WTC11 (cell line): ENCODE measurements at regions not wholly inside any gene's neighbourhood (a gene's known extent, or its start where the extent isn't known, plus 50 kb on each side); places are given as distances from the start of the nearest gene placed in this dataset.

ENCODE experiments used
- ATAC-seq: fragments of 200-7000 bp; cut with Tn5 transposase; 2 replicates; pipeline ENCODE4 v1.10.0; 2021; ENCODE audit warnings: mild to moderate bottlenecking, moderate library complexity
- CTCF ChIA-PET: fragments of 300-600 bp; sonication (Branson Sonifier 250); formaldehyde crosslinking; loops from one replicate; lab custom pipeline; 2021; ENCODE audit warnings: antibody characterized with exemption; lab: Charles Lee
- POLR2A ChIA-PET: fragments of 350-600 bp; sonication (Branson Sonifier 250); formaldehyde crosslinking; loops from one replicate; lab custom pipeline; 2021; ENCODE audit warnings: antibody characterized with exemption; lab: Charles Lee
- DNase-seq: peaks from one replicate; pipeline ENCODE4 v3.0.0; 2021; ENCODE audit warnings: low spot score
- H3K27ac Mint-ChIP-seq: 2 replicates; pipeline ENCODE4 v1.8.0; 2021; ENCODE audit warnings: mixed read lengths
- H3K27me3 Mint-ChIP-seq: 2 replicates; pipeline ENCODE4 v1.8.0; 2021; ENCODE audit warnings: low read depth, mild to moderate bottlenecking, moderate library complexity, mixed read lengths
- H3K36me3 Mint-ChIP-seq: 2 replicates; pipeline ENCODE4 v1.8.0; 2021; ENCODE audit warnings: mixed read lengths
- H3K4me1 Mint-ChIP-seq: 2 replicates; pipeline ENCODE4 v1.8.0; 2022; ENCODE audit warnings: mixed read lengths
- H3K4me3 Mint-ChIP-seq: 2 replicates; pipeline ENCODE4 v1.8.0; 2021; ENCODE audit warnings: mild to moderate bottlenecking, moderate library complexity, mixed read lengths
- H3K9me3 Mint-ChIP-seq: 2 replicates; pipeline ENCODE4 v1.8.0; 2021; ENCODE audit warnings: mixed read lengths
- ATF3 ChIP-seq: sonication (generic); formaldehyde crosslinking; conservative IDR thresholded peaks from 2 replicates; pipeline ENCODE4 v1.8.1; 2022; ENCODE audit warnings: mild to moderate bottlenecking, missing genetic modification reagents
- CREB1 ChIP-seq: sonication (generic); formaldehyde crosslinking; IDR thresholded peaks from 2 replicates; pipeline ENCODE4 v1.8.0; 2023; ENCODE audit warnings: mild to moderate bottlenecking, missing genetic modification reagents
- EMX1 ChIP-seq: fragments of 250-450 bp; sonication (Bioruptor Pico); IDR thresholded peaks from 2 replicates; pipeline ENCODE4 v1.8.0; 2021; ENCODE audit warnings: mild to moderate bottlenecking
- ESRRA ChIP-seq: sonication (generic); formaldehyde crosslinking; IDR thresholded peaks from 2 replicates; pipeline ENCODE4 v1.8.1; 2022; ENCODE audit warnings: mild to moderate bottlenecking, missing genetic modification reagents, borderline replicate concordance
- FOXJ3 ChIP-seq: sonication (generic); formaldehyde crosslinking; IDR thresholded peaks from 2 replicates; pipeline ENCODE4 v1.9.0; 2021; ENCODE audit warnings: missing genetic modification reagents, mild to moderate bottlenecking, borderline replicate concordance
- FOXP1 ChIP-seq: sonication (generic); formaldehyde crosslinking; IDR thresholded peaks from 2 replicates; pipeline ENCODE4 v1.8.0; 2022; ENCODE audit warnings: missing genetic modification reagents, mild to moderate bottlenecking, moderate library complexity, borderline replicate concordance
- GABPB1 ChIP-seq: sonication (generic); formaldehyde crosslinking; IDR thresholded peaks from 2 replicates; pipeline ENCODE4 v1.8.1; 2023; ENCODE audit warnings: mild to moderate bottlenecking, missing genetic modification reagents
- IRF1 ChIP-seq: sonication (generic); formaldehyde crosslinking; IDR thresholded peaks from 2 replicates; pipeline ENCODE4 v1.8.0; 2023; ENCODE audit warnings: missing genetic modification reagents
- IRF2 ChIP-seq: sonication (generic); formaldehyde crosslinking; IDR thresholded peaks from 2 replicates; pipeline ENCODE4 v1.8.0; 2022; ENCODE audit warnings: low read depth, missing genetic modification reagents, borderline replicate concordance
- NFE2L1 ChIP-seq: sonication (generic); formaldehyde crosslinking; IDR thresholded peaks from 2 replicates; pipeline ENCODE4 v1.8.1; 2023; ENCODE audit warnings: missing genetic modification reagents
- PREB ChIP-seq: sonication (generic); formaldehyde crosslinking; IDR thresholded peaks from 2 replicates; pipeline ENCODE4 v1.8.1; 2022; ENCODE audit warnings: mild to moderate bottlenecking, missing genetic modification reagents, moderate library complexity, borderline replicate concordance
- RORB ChIP-seq: fragments of 250-450 bp; sonication (Bioruptor Pico); IDR thresholded peaks from 2 replicates; pipeline ENCODE4 v1.9.0; 2021; ENCODE audit warnings: mild to moderate bottlenecking
- TEAD1 ChIP-seq: sonication (generic); formaldehyde crosslinking; IDR thresholded peaks from 2 replicates; pipeline ENCODE4 v1.8.0; 2022; ENCODE audit warnings: mild to moderate bottlenecking, missing genetic modification reagents
- USF1 ChIP-seq: sonication (generic); formaldehyde crosslinking; IDR thresholded peaks from 2 replicates; pipeline ENCODE4 v1.8.0; 2022; ENCODE audit warnings: mild to moderate bottlenecking, missing genetic modification reagents
- ZBTB21 ChIP-seq: sonication (generic); formaldehyde crosslinking; IDR thresholded peaks from 2 replicates; pipeline ENCODE4 v1.8.1; 2023; ENCODE audit warnings: mild to moderate bottlenecking, missing genetic modification reagents, borderline replicate concordance
- ZNF219 ChIP-seq: sonication (generic); formaldehyde crosslinking; IDR thresholded peaks from 2 replicates; pipeline ENCODE4 v1.8.0; 2023; ENCODE audit warnings: missing genetic modification reagents, mild to moderate bottlenecking, borderline replicate concordance
- ZNF263 ChIP-seq: sonication (generic); formaldehyde crosslinking; IDR thresholded peaks from 2 replicates; pipeline ENCODE4 v1.8.1; 2022; ENCODE audit warnings: low read depth, mild to moderate bottlenecking, moderate library complexity, missing genetic modification reagents
- ZNF671 ChIP-seq: fragments of 250-450 bp; sonication (Bioruptor Pico); IDR thresholded peaks from 2 replicates; pipeline ENCODE4 v1.8.0; 2021; ENCODE audit warnings: mild to moderate bottlenecking
- TF ChIP-seq, protein P1 (sequence below): sonication (generic); formaldehyde crosslinking; IDR thresholded peaks from 2 replicates; pipeline ENCODE4 v1.8.0; 2022; ENCODE audit warnings: mild to moderate bottlenecking, missing genetic modification reagents
- TF ChIP-seq, protein P2 (sequence below): fragments of 250-450 bp; sonication (Bioruptor Pico); IDR thresholded peaks from 2 replicates; pipeline ENCODE4 v1.8.0; 2021; ENCODE audit warnings: mild to moderate bottlenecking
- TF ChIP-seq, protein P3 (sequence below): fragments of 250-450 bp; sonication (Bioruptor Pico); IDR thresholded peaks from 2 replicates; pipeline ENCODE4 v1.9.0; 2021; ENCODE audit warnings: mild to moderate bottlenecking
- TF ChIP-seq, protein P4 (sequence below): sonication (generic); formaldehyde crosslinking; IDR thresholded peaks from 2 replicates; pipeline ENCODE4 v1.8.1; 2023; ENCODE audit warnings: mild to moderate bottlenecking, missing genetic modification reagents, borderline replicate concordance
- TF ChIP-seq, protein P5 (sequence below): fragments of 250-450 bp; sonication (Bioruptor Pico); IDR thresholded peaks from 2 replicates; pipeline ENCODE4 v1.9.0; 2021; ENCODE audit warnings: moderate library complexity, mild to moderate bottlenecking, inconsistent platforms, borderline replicate concordance
- TF ChIP-seq, protein P6 (sequence below): sonication (generic); formaldehyde crosslinking; conservative IDR thresholded peaks from 2 replicates; pipeline ENCODE4 v1.8.1; 2023; ENCODE audit warnings: mild to moderate bottlenecking, low read depth, missing genetic modification reagents, moderate library complexity

GRCh38 chr2:140173790-140174189 is 1393.6 kb upstream of the NXPH2 start:
- no peak overlapping the region for H3K4me3 Mint-ChIP-seq
- H3K36me3 Mint-ChIP-seq: no peaks in the 10 kb centered on the region
- no peaks in the 10 kb centered on the region for H3K4me1 Mint-ChIP-seq
- no peak for DNase-seq
- no peak for ATAC-seq
- CTCF ChIA-PET: no interaction called here
- peaks cover 9% of the 10 kb centered on the region for H3K9me3 Mint-ChIP-seq
- peaks cover 3% of the 10 kb centered on the region; the same call in 1 of the 2 replicates for H3K27me3 Mint-ChIP-seq
- no peak overlapping the region for H3K27ac Mint-ChIP-seq
- POLR2A ChIA-PET: no interaction called here
- TF ChIP-seq, protein P1, sequence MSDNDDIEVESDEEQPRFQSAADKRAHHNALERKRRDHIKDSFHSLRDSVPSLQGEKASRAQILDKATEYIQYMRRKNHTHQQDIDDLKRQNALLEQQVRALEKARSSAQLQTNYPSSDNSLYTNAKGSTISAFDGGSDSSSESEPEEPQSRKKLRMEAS: no peak
- TF ChIP-seq USF1 (CRISPR knock-in tag) (no peak), ZBTB21 (CRISPR knock-in tag) (no peak), EMX1 (CRISPR knock-in tag) (no peak), CREB1 (CRISPR knock-in tag) (no peak), ESRRA (CRISPR knock-in tag) (no peak), TEAD1 (CRISPR knock-in tag) (no peak), IRF1 (CRISPR knock-in tag) (no peak), ZNF263 (no peak), RORB (CRISPR knock-in tag) (no peak), FOXJ3 (CRISPR knock-in tag) (no peak), GABPB1 (no peak)
- TF ChIP-seq, protein P2, sequence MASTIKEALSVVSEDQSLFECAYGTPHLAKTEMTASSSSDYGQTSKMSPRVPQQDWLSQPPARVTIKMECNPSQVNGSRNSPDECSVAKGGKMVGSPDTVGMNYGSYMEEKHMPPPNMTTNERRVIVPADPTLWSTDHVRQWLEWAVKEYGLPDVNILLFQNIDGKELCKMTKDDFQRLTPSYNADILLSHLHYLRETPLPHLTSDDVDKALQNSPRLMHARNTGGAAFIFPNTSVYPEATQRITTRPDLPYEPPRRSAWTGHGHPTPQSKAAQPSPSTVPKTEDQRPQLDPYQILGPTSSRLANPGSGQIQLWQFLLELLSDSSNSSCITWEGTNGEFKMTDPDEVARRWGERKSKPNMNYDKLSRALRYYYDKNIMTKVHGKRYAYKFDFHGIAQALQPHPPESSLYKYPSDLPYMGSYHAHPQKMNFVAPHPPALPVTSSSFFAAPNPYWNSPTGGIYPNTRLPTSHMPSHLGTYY: no peak

- CTCF ChIA-PET: no interaction called here
- H3K27me3 Mint-ChIP-seq: peaks cover 19% of the 10 kb centered on the region
- TF ChIP-seq ZNF671 (CRISPR knock-in tag) (no peak), GABPB1 (no peak), FOXP1 (CRISPR knock-in tag) (no peak), PREB (CRISPR knock-in tag) (no peak), IRF2 (no peak), TEAD1 (CRISPR knock-in tag) (no peak), ESRRA (CRISPR knock-in tag) (no peak), ZNF263 (no peak), ZNF219 (CRISPR knock-in tag) (no peak), NFE2L1 (CRISPR knock-in tag) (no peak), ATF3 (CRISPR knock-in tag) (no peak)
- TF ChIP-seq, protein P3, sequence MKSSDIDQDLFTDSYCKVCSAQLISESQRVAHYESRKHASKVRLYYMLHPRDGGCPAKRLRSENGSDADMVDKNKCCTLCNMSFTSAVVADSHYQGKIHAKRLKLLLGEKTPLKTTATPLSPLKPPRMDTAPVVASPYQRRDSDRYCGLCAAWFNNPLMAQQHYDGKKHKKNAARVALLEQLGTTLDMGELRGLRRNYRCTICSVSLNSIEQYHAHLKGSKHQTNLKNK (CRISPR knock-in tag): no peak
- TF ChIP-seq, protein P4, sequence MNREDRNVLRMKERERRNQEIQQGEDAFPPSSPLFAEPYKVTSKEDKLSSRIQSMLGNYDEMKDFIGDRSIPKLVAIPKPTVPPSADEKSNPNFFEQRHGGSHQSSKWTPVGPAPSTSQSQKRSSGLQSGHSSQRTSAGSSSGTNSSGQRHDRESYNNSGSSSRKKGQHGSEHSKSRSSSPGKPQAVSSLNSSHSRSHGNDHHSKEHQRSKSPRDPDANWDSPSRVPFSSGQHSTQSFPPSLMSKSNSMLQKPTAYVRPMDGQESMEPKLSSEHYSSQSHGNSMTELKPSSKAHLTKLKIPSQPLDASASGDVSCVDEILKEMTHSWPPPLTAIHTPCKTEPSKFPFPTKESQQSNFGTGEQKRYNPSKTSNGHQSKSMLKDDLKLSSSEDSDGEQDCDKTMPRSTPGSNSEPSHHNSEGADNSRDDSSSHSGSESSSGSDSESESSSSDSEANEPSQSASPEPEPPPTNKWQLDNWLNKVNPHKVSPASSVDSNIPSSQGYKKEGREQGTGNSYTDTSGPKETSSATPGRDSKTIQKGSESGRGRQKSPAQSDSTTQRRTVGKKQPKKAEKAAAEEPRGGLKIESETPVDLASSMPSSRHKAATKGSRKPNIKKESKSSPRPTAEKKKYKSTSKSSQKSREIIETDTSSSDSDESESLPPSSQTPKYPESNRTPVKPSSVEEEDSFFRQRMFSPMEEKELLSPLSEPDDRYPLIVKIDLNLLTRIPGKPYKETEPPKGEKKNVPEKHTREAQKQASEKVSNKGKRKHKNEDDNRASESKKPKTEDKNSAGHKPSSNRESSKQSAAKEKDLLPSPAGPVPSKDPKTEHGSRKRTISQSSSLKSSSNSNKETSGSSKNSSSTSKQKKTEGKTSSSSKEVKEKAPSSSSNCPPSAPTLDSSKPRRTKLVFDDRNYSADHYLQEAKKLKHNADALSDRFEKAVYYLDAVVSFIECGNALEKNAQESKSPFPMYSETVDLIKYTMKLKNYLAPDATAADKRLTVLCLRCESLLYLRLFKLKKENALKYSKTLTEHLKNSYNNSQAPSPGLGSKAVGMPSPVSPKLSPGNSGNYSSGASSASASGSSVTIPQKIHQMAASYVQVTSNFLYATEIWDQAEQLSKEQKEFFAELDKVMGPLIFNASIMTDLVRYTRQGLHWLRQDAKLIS (CRISPR knock-in tag): no peak
- TF ChIP-seq, protein P5, sequence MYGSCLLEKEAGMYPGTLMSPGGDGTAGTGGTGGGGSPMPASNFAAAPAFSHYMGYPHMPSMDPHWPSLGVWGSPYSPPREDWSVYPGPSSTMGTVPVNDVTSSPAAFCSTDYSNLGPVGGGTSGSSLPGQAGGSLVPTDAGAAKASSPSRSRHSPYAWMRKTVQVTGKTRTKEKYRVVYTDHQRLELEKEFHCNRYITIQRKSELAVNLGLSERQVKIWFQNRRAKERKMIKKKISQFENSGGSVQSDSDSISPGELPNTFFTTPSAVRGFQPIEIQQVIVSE: no peak
- TF ChIP-seq, protein P6, sequence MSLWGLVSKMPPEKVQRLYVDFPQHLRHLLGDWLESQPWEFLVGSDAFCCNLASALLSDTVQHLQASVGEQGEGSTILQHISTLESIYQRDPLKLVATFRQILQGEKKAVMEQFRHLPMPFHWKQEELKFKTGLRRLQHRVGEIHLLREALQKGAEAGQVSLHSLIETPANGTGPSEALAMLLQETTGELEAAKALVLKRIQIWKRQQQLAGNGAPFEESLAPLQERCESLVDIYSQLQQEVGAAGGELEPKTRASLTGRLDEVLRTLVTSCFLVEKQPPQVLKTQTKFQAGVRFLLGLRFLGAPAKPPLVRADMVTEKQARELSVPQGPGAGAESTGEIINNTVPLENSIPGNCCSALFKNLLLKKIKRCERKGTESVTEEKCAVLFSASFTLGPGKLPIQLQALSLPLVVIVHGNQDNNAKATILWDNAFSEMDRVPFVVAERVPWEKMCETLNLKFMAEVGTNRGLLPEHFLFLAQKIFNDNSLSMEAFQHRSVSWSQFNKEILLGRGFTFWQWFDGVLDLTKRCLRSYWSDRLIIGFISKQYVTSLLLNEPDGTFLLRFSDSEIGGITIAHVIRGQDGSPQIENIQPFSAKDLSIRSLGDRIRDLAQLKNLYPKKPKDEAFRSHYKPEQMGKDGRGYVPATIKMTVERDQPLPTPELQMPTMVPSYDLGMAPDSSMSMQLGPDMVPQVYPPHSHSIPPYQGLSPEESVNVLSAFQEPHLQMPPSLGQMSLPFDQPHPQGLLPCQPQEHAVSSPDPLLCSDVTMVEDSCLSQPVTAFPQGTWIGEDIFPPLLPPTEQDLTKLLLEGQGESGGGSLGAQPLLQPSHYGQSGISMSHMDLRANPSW (CRISPR knock-in tag): no peak
Measured at GRCh38 chr2:140164449-140164848, 1384.3 kb upstream of the NXPH2 start.

More at GRCh38 chr2:140164449-140164848, 1384.3 kb upstream of the NXPH2 start:
- Mint-ChIP-seq H3K4me3 (no peak overlapping the region), H3K4me1 (no peaks in the 10 kb centered on the region), H3K9me3 (peaks cover 16% of the 10 kb centered on the region), H3K36me3 (peaks cover 7% of the 10 kb centered on the region), H3K27ac (no peak overlapping the region)
- POLR2A ChIA-PET: no interaction called here
- DNase-seq: no peak
- no peak for ATAC-seq
